ENCODE measurements at regions not wholly inside any gene's neighbourhood (a gene's known extent, or its start where the extent isn't known, plus 50 kb on each side); places are given as distances from the start of the nearest gene placed in this dataset.
"Not testable (repeated sequence)": the region's sequence is repeated elsewhere in the genome, so short reads cannot be mapped to it uniquely, and the experiment has no call there.

- TF ChIP-seq CTCF (IDR thresholded peaks at IDR 0.05; ENCODE audit: insufficient read depth, low read length, poor library complexity, severe bottlenecking); EZH2phosphoT487 (conservative IDR thresholded peaks at IDR 0.05; ENCODE audit: low read length): not testable (repeated sequence)
Measured at GRCh38 chr4:121616449-121616848, 80.3 kb downstream of the ANXA5 start.

All from SU-DHL-6 (cell line).